ENCODE measurements at regions not wholly inside any gene's neighbourhood (a gene's known extent, or its start where the extent isn't known, plus 50 kb on each side); places are given as distances from the start of the nearest gene placed in this dataset.

- no peaks in the 10 kb centered on the region for H3K36me3 Mint-ChIP-seq
- TF ChIP-seq, protein P1, sequence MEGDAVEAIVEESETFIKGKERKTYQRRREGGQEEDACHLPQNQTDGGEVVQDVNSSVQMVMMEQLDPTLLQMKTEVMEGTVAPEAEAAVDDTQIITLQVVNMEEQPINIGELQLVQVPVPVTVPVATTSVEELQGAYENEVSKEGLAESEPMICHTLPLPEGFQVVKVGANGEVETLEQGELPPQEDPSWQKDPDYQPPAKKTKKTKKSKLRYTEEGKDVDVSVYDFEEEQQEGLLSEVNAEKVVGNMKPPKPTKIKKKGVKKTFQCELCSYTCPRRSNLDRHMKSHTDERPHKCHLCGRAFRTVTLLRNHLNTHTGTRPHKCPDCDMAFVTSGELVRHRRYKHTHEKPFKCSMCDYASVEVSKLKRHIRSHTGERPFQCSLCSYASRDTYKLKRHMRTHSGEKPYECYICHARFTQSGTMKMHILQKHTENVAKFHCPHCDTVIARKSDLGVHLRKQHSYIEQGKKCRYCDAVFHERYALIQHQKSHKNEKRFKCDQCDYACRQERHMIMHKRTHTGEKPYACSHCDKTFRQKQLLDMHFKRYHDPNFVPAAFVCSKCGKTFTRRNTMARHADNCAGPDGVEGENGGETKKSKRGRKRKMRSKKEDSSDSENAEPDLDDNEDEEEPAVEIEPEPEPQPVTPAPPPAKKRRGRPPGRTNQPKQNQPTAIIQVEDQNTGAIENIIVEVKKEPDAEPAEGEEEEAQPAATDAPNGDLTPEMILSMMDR (IDR thresholded peaks at IDR 0.05), result no peak
- WGBS (ENCODE audit: insufficient coverage), result 80% methylated on average over 1 of the region's 1 CpG
- H3K27me3 Mint-ChIP-seq (ENCODE audit: low read depth in 2 of 2), result no peaks in the 10 kb centered on the region
- DNase-seq, result no peak
- no peaks in the 10 kb centered on the region for H3K27me3 ChIP-seq (ENCODE audit: control insufficient read depth, insufficient read depth, low read length)
- intact Hi-C loops (cut with micrococcal nuclease), result no loop called here
- no peak overlapping the region for H3K4me3 Mint-ChIP-seq
- H3K4me1 Mint-ChIP-seq, result no peaks in the 10 kb centered on the region
- no peaks in the 10 kb centered on the region for H3K36me3 ChIP-seq (ENCODE audit: control insufficient read depth, insufficient read depth, low read length)
- no peak overlapping the region for H3K27ac Mint-ChIP-seq
- H3K9me3 ChIP-seq (ENCODE audit: control insufficient read depth, insufficient read depth, low read length), result no peaks in the 10 kb centered on the region
- peaks cover 3 to 5% of the 10 kb centered on the region in 2 donors for H3K9me3 Mint-ChIP-seq
- H3K27ac ChIP-seq (ENCODE audit: low read length), result no peak overlapping the region
- H3K4me3 ChIP-seq (ENCODE audit: low read length), result no peak overlapping the region
- no peaks in the 10 kb centered on the region for H3K4me1 ChIP-seq (ENCODE audit: control insufficient read depth, insufficient read depth, low read length)
- no peak for ATAC-seq
Measured at GRCh38 chr15:35161694-35162093, 76.6 kb upstream of the NANOGP8 start.

DNA sequence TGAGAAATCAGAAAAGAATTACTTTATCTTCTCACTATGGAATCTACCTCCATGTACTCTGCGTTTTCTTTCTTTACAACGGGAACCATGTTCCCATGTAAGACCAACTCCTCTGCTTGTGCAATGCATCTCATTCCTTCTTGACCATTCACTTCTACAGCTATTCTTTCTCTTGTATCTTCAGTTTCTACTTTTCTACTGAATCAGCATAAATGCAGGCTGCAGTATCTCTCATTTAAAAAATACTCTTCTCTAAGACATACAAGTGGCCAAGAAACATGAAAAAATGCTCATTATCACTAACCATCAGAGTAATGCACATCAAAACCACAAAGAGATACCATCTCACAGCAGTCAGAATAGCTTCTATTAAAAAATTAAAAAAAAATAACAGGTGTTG lies 74.1 kb upstream of the NANOGP8 start:
- DNase-seq, result no peak
- no peak overlapping the region for H3K27ac ChIP-seq (ENCODE audit: low read length)
- Mint-ChIP-seq H3K9me3 (peaks cover 3 to 5% of the 10 kb centered on the region in 2 donors), H3K4me1 (no peaks in the 10 kb centered on the region), H3K27ac (no peak overlapping the region), H3K4me3 (no peak overlapping the region), H3K36me3 (no peaks in the 10 kb centered on the region), H3K27me3 (ENCODE audit: low read depth in 2 of 2) (no peaks in the 10 kb centered on the region)
- H3K4me3 ChIP-seq (ENCODE audit: low read length), result no peak overlapping the region
- no peaks in the 10 kb centered on the region for H3K36me3 ChIP-seq (ENCODE audit: control insufficient read depth, insufficient read depth, low read length)
- no peaks in the 10 kb centered on the region for H3K4me1 ChIP-seq (ENCODE audit: control insufficient read depth, insufficient read depth, low read length)
- no peaks in the 10 kb centered on the region for H3K27me3 ChIP-seq (ENCODE audit: control insufficient read depth, insufficient read depth, low read length)
- 60% methylated on average over 2 of the region's 2 CpGs for WGBS (ENCODE audit: insufficient coverage)
- no peaks in the 10 kb centered on the region for H3K9me3 ChIP-seq (ENCODE audit: control insufficient read depth, insufficient read depth, low read length)
- TF ChIP-seq, protein P1 (IDR thresholded peaks at IDR 0.05), result no peak
- no peak for ATAC-seq
- intact Hi-C loops (cut with micrococcal nuclease), result no loop called here

GRCh38 chr15:35151782-35152181 lies 66.7 kb upstream of the NANOGP8 start:
- Mint-ChIP-seq H3K36me3 (no peaks in the 10 kb centered on the region), H3K4me1 (no peaks in the 10 kb centered on the region), H3K4me3 (no peak overlapping the region), H3K9me3 (peaks cover 4 to 5% of the 10 kb centered on the region in 2 donors), H3K27ac (no peak overlapping the region), H3K27me3 (ENCODE audit: low read depth in 2 of 2) (peaks cover 0 to 3% of the 10 kb centered on the region in 2 donors)
- WGBS (ENCODE audit: insufficient coverage), result no CpG with 5 or more reads among the region's 8 CpGs
- Histone ChIP-seq H3K27me3 (ENCODE audit: control insufficient read depth, insufficient read depth, low read length) (no peaks in the 10 kb centered on the region), H3K4me3 (ENCODE audit: low read length) (no peak overlapping the region), H3K27ac (ENCODE audit: low read length) (no peak overlapping the region), H3K36me3 (ENCODE audit: control insufficient read depth, insufficient read depth, low read length) (no peaks in the 10 kb centered on the region), H3K4me1 (ENCODE audit: control insufficient read depth, insufficient read depth, low read length) (no peaks in the 10 kb centered on the region), H3K9me3 (ENCODE audit: control insufficient read depth, insufficient read depth, low read length) (no peaks in the 10 kb centered on the region)
- intact Hi-C loops (cut with micrococcal nuclease), result no loop called here
- no peak for DNase-seq
- TF ChIP-seq, protein P1 (IDR thresholded peaks at IDR 0.05), result no peak
- ATAC-seq, result no peak

- TF ChIP-seq, protein P1 (IDR thresholded peaks at IDR 0.05), result no peak
- H3K4me3 ChIP-seq (ENCODE audit: low read length), result no peak overlapping the region
- no peaks in the 10 kb centered on the region for H3K4me1 Mint-ChIP-seq
- H3K27ac Mint-ChIP-seq, result no peak overlapping the region
- no CpG with 5 or more reads among the region's 2 CpGs for WGBS (ENCODE audit: insufficient coverage)
- H3K9me3 Mint-ChIP-seq, result peaks cover 4 to 5% of the 10 kb centered on the region in 2 donors
- no peak for ATAC-seq
- DNase-seq, result no peak
- H3K36me3 Mint-ChIP-seq, result no peaks in the 10 kb centered on the region
- no peak overlapping the region for H3K4me3 Mint-ChIP-seq
- peaks cover 0 to 3% of the 10 kb centered on the region in 2 donors for H3K27me3 Mint-ChIP-seq (ENCODE audit: low read depth in 2 of 2)
- intact Hi-C loops (cut with micrococcal nuclease), result no loop called here
- H3K27ac ChIP-seq (ENCODE audit: low read length), result no peak overlapping the region
- H3K9me3 ChIP-seq (ENCODE audit: control insufficient read depth, insufficient read depth, low read length), result no peaks in the 10 kb centered on the region
- no peaks in the 10 kb centered on the region for H3K27me3 ChIP-seq (ENCODE audit: control insufficient read depth, insufficient read depth, low read length)
- no peaks in the 10 kb centered on the region for H3K36me3 ChIP-seq (ENCODE audit: control insufficient read depth, insufficient read depth, low read length)
- H3K4me1 ChIP-seq (ENCODE audit: control insufficient read depth, insufficient read depth, low read length), result no peaks in the 10 kb centered on the region
Measured at GRCh38 chr15:35151381-35151780, 66.3 kb upstream of the NANOGP8 start.
